NCI-H146 (cell line): ENCODE measurements at regions not wholly inside any gene's neighbourhood (a gene's known extent, or its start where the extent isn't known, plus 50 kb on each side); places are given as distances from the start of the nearest gene placed in this dataset.

Experiments used
- DNase-seq: peaks from one replicate; lab custom pipeline; 2025; lab: John Stamatoyannopoulos, UW

DNA sequence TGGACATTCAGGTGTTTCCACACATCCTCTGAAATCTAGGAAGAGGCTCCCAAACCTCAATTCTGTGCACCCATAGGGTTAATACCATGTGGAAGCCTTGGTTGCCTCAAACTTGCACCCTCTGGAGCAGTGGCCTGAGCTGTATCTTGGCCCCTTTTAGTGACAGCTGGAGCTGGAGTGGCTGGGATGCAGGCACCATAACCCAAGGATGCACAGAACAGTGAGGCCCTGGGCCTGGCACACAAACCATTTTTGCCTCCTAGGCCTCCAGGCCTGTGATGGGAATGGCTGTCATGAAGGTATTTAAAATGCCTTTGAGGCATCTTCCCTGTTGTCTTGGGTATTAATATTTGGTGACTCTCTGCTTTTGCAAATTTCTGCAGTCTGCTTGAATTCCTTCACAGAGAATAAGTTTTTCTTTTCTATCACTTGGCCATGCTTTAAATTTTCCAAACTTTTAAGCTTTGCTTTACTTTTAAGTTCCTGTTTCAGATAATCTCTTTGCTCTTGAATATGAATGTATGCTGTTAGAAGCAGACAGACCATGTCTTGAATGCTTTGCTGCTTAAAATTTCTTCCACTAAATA lies 1594.5 kb upstream of the PCDH20 start:
- no peak for DNase-seq

DNA sequence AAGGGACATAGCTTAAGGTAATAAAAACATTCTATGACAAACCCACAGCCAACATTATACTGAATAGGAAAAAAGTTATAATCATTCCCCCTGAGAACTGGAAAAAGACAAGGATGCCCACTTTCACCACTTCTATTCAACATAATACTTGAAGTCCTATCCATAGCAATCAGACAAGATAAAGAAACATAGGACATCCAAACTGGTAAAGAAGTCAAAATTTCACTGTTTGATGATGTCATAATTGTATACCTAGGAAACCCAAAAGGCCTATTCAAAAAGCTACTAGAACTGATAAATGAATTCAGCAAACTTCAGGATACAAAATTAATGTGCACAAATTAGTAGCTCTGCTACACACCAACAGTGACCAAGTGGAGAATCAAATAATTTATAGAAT lies 1590.0 kb upstream of the PCDH20 start:
- DNase-seq, result no peak

DNA sequence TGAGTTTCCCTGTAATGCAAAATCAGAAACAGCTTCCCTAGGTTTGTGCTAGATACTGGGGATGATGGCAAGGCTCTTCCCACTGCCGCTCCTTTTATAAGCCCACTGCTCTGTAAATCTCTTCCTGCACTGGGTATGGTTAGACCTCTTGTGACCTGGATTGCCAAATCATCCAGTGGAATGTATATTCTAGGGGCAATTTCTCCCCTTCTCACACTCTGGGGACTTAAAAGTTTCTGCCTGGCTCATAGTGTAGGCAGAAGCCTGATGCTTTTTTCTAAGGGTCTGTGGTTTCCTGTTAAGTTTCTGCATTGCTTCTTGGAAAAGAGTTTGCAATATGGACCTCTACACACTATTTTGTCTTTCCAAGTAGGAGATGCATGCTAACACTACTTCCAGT lies 1582.0 kb upstream of the PCDH20 start:
- DNase-seq, result no peak

DNA sequence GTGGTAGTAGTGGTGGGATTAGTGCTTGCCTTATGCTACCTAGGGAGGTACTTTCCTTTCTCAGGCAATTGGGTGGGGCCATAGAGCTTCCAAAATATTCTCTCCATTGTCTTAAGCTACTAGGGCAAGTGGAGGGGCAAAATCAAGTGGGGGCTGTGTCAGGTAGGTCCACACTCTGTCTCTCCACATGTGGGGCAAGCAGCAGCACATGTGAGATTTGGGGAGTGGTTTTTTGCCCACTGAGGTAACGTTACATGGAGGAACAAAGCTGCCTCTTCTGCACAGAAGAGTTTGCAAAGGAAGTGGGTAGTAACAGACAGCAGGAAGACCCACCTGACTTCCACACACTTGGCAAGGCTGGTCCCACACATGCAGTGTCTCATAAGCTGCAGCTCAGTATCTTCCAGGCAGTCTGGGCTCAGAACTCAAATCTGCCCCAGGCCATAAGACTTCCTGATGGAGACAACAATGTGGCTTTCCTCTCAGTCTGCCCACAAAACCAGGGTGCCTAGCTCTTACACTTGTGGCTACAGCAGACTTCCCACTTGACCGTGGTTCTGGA lies 1581.5 kb upstream of the PCDH20 start:
- no peak for DNase-seq

DNA sequence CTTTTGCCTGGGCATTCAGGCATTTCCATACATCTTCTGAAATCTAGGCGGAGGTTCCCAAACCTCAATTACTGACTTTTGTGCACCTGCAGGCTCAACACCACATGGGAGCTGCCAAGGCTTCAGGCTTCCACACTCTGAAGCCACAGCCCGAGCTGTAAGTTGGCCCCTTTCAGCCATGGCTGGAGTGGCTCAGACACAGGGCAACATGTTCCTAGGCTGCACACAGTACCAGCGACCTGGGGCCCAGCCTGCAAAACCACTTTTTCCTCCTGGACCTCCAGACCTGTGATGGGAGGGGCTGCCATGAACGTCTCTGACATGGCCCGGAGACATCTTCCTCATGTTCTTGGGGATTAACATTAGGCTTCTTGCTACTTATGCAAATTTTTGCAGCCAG lies 1558.2 kb upstream of the PCDH20 start:
- no peak for DNase-seq

DNA sequence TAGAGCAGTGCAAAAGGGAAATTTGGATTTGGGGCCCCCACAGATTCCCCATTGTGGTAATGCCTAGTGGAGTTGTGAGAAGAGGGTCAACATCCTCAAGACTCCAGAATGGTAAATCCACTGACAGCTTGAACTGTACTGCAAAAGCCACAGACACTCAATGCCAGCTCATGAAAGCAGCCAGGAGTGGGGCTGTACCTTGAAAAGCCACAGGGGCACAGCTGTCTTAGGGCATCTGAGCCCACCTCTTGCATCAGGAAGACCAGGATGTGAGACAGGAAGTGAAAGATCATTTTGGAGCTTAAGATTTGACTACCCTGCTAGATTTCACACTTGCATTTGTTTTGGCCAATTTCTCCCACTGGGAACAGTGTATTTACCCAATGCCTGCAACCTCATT lies 1548.9 kb upstream of the PCDH20 start:
- no peak for DNase-seq

DNA sequence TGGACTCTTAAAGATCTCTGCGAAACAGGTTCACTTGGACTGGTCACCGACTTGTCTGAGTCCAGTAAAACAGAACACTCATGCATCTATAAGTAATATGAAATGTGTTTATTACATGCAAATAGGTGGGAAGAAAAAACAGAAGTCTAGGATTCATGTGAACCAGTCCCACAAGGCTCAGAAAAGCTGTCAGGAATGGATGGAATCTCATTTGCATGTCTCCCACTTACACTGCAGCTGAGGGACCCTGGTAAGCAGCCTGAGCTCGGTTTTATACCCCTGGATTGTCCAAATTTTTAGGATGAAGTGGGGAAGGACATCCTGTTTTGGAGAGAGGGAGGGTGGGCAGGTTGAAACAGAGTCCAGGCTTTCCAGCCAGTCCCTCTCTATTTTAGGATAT lies 1545.1 kb upstream of the PCDH20 start:
- no peak for DNase-seq

DNA sequence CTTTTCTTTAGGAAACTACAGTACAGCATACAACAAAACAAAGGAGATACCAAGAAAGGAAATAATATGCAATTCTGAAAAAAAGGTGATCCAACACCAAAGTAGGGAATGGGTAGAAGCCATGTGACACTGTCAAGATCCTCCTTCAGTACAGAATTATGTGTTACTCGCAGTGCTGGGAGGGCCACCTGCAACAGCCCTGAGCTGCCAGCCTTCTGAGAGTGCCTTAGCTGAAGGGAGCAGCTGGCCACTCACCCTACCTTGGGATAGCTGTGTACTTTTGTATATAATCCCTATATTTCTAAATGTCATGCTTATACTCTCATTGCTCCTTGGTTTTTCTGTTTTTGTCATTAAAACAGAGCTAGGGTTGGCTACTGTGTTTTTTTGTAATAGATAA lies 1518.2 kb upstream of the PCDH20 start:
- DNase-seq, result no peak

DNA sequence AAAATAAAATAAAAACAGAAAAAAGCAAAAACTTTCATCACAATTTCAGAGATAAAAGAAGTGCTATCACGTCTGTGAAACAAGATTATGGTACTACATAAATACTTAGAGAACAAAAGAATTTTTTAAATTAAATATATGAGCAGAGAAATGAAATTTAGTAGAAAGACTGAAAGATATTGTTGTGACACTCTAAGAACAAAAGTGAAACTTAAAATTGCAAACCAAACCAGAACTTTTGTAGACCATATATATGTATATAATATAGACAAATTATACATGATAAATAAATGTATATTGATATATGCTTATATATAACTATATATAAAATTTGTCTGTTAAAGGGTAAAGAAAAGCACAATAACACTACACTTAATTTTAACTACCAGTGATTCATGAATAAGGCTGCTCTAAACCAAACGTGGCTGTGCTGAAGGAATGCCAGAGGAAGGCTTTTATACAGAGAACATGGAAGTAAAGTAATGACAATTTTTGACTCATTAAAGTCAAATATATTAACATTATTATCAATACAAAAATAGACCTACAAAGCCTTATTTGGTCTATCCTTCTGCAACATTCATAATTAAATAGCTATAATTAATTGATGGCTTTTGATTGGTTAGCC lies 1516.7 kb upstream of the PCDH20 start:
- no peak for DNase-seq

DNA sequence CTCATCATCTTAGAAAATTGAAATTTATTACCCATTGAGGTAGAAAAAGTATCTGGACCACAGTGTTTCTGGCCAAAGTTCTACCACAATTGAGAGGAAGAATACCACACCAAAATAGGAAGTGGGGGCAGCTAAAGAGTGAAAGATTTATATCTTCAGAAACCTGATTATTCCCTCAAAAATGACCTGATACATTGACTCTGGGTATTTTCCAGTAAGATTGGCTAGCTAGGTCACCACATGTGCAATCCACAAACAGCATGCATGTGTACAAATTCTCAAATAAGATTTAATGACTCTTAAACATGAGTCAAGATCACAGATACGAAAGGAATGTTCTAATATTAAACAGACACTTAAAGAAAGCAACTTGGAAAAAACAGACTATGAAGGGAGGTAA lies 1516.2 kb upstream of the PCDH20 start:
- DNase-seq, result no peak

DNA sequence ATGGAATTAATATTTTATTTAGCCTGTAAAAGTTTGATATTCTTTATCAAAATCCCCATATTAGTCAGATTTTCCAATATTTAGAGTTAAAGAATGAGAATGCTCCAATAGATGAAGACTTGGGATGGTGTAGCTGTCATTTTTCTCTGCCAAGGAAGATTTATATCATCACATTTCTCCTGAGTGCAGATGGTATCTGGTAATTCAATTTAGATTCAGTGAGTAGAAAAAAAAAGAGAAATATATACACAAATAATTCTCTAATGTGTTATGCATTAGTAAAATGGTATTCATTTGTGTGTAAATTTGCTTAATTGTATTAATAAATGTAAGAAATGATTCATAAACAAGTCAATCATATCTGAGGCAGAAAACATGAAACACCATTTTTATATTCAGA lies 1508.7 kb upstream of the PCDH20 start:
- no peak for DNase-seq

DNA sequence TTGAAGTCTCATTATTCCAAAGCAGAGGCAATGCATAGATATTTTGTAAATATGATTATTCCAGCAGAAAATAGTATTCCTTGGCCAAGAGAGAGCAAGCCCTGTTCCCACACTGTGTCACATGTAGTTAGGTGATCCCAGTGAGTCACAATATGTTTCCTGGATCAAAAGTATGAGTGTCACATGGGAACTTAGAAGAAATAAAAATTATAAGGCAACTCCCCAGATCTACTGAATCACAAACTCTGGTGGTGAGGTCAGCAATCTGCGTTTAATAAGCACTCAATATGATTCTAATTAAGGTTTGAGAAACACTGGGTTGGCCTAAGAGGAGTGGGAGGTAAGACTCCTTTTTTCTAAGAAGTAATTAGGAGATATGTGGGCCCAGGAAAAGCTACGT lies 1504.5 kb upstream of the PCDH20 start:
- no peak for DNase-seq

DNA sequence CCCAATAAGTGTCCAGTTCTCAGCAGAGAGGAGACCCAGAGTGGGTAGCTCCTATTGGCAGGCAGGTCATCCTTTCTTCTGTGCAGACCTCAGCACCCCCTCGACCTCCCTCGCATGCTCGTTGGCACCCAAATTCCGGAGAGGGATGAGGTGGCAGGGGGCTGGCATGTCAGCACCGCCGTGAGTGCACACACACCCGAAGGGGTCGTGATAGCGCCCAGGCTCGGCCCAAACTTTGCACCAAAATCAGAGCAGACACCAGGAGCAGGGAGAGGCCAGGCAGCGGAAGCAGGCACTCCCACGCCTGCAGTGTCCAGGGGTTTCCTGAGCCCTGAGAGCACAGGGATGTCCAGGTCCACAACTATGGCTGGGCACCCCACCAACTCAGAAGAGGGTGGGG lies 1503.8 kb upstream of the PCDH20 start:
- no peak for DNase-seq

DNA sequence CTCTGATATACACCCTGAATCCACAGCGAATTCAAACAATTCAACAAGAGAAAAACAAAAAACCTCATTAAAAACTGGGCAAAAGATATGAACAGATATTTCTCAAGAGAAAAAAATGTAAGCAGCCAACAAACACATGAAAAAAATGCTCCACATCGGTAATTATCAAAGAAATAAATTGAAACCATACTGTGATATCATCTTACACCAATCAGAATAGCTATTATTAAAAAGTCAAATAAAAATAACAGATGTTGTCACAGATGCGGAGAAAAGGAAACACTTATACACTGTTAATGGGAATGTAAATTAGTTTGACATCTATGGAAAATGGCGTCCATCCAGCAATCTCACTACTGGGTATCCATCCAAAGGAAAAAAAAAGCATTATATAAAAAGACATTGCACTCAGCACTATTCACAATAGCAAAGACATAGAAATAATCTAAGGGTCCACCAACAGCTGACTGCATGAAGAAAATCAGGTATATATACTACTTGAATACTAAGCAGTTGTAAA lies 1495.0 kb upstream of the PCDH20 start:
- no peak for DNase-seq

DNA sequence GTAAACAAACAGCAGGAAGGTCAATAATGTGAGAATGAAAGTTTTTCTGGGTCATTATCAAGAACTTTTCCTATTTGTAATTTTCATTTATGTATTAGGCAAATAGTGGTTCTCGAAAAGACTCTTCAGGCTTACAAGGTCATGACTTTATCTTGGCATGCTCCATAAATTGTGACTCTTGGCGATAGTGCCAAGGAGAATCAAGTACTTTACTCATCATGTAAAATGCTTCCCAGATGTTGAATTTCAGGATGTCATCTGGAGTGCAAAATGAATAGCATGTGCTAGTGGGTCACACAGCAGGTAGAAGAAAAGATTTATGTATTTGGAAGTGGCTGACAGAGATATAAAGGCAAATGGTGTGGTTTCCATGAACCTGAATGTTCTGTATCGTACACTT lies 1492.7 kb upstream of the PCDH20 start:
- DNase-seq, result no peak

DNA sequence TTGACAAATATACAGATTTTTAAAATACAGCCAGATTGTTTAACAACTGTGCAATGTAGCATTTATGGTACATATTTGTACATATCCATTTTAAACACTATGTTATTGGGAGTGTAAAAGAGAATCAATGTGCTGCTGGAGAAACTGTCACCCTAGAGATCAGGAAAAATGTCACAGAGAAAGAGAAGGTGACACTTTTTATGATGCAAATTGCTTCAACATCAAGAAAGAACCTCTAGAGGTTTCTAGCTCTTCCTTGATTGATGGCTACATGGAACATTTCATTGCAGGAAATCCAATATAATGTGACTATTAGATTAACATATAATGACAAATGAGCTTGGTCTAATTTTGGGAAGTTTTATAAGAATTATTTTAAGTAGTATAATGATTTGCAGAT lies 1491.2 kb upstream of the PCDH20 start:
- no peak for DNase-seq

DNA sequence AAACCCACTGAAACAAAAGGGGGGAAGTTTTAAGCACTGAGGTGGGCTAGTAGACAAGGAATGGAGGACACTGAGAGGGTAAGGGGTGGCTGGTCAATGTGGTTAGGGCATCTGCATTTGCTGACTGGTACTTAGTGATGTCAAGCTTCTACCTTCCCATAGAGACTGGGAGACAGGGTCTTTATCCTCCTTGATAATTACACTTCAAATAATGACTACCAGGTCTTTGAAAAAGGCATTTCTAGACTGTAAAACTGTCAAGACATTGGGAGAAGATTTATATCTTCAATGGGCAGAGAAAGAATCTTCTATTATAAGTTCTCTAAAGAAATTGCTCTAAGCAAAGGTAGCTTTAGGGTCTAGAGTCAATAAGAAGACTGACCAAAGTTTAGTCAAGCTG lies 1490.8 kb upstream of the PCDH20 start:
- DNase-seq, result no peak

DNA sequence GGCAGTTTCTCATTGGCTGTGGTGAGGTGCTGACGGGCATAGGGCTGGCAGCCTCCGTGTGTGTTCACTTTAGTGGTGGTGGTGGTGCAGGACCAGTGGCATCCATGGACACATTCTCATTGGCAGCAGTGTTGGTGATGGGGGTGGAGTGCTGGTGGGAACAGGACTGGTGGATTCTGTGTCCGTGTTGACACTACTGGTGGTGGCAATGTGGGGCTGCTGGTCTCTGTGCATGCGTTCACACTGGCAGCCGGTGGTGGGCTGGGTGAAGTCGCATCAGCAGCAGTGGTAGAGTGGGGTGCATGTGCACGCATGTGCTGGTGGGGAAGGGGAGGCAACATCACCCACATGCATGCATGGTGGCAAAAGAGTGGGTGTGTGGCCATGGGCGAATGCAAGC lies 1471.4 kb upstream of the PCDH20 start:
- DNase-seq, result no peak

DNA sequence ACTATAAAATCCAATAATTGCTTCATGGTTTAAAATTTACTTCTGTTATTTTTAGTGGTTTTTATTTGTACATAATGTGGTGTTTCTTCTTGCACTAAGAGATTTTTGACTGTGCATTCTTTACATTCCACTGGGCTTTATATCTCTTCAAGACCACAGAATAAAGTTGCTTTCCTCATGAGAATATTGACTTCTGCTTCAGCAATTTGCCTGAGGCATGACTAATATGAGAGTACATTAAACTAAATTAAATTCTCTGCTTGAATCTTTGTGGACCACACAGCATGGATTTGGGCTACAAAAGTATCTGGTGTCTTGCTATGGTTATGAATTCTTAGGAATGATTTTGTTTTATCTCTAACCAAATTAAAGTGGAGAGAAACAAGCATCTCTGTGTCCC lies 1463.4 kb upstream of the PCDH20 start:
- DNase-seq, result no peak

DNA sequence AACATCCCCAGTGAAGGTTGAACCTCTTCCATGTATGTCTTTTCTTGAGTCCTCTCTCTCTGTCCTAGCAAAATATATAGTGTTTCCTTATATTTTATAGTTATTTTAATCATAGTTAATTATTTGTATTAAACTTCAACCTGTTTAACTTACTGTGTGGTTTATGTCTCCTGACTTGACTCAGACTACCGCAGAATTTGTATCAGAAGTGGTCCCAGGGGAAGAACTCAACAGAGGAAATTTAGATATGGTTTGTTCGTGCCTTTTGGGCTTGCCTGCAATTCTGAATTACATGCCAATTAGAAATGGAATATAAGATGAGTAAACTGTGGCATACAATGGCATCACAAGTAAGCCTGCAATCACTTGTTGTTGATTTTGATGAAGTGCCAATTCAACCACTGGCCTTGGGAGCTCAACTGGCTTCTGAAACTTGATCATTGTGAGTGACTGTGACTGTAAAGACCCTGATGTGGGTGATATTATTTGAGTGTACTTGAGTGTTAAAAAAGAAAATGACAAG lies 1459.5 kb upstream of the PCDH20 start:
- no peak for DNase-seq

DNA sequence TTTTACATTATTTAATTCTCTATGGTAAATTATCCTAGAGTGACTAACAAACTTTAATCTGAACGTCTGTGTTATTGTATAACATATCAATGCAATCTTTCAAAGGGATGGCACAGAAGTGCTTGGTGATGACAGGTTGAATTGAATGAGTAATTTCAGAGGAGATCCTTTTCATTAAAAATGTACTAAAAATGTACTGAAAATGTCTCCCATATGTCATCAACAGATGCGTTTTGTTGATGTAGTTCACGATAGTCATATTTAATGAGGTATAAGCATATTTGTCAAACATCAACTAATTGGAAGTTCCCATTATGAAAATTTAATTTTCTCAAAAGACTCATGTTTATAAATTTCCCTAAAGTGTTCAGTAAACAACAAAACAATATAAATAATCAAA lies 1434.7 kb upstream of the PCDH20 start:
- DNase-seq, result no peak

DNA sequence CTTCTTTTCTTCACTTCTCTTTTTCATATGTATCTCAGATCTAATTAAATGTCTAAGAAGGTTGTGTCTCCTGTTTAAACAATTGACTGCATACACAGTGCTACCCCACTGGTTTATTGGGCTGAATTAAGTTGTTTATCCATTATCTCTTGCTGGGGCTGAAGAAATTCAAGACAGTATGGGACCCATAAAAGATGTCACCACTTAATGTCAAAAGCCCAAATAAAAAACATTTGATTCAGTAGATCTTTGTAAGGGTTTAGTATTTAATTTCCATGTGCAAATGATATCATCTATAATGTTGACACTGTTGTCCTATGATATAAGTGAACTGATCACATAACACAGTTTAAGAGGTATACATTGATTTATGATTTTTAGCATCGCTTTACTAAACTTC lies 1431.9 kb upstream of the PCDH20 start:
- DNase-seq, result peak; percentile 38

DNA sequence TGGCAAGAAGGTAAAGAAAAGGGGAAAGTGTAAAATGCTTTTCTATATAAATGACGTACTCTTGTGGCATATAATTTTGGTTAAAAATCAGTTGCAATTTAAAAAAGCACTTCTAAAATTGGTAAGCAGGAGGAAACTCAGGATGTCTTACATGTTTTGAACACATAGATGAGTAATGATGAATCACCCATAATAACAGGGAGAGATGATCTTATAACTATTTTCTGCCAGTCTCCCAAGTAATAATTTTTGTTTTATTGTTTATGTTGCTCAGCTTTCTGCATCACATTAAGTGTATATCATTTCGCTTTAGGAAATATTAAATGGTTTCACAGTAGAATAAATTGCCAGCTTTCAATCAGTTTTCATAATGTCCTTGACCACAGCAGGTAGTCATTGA lies 1430.7 kb upstream of the PCDH20 start:
- DNase-seq, result no peak

DNA sequence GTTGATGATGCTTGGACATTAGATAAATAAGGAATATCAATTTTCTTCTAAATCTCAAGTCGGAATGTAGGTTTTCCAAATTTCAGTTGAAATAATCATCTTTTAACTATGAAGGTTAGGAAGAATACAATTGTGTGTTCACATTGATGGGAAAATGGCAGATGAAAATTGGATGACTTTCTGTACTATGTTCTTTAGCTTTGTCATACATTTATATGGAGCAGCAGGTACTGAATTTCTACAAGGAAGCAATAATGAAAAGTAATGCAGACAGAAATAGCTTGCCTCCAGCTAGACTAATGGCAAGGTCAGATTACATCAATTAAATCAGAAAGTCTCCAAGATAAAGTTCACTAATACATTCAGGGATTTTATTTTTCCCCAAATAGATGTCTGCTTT lies 1423.7 kb upstream of the PCDH20 start:
- no peak for DNase-seq
